Activated naive CD4-positive, alpha-beta T cell treated with anti-CD3 and anti-CD28 coated beads, Interleukin-2, amount 50 U/mL, for 24 hours (primary cell): ENCODE measurements at regions not wholly inside any gene's neighbourhood (a gene's known extent, or its start where the extent isn't known, plus 50 kb on each side); places are given as distances from the start of the nearest gene placed in this dataset.

ENCODE experiments used
- H3K27ac Mint-ChIP-seq: one replicate; pipeline ENCODE4 v1.8.0; 2021; ENCODE audit warnings: mild to moderate bottlenecking, mixed read lengths
- H3K27me3 Mint-ChIP-seq: one replicate; pipeline ENCODE4 v1.8.0; 2021; ENCODE audit warnings: mixed read lengths
- H3K36me3 Mint-ChIP-seq: one replicate; pipeline ENCODE4 v1.8.0; 2021; ENCODE audit warnings: mixed read lengths
- H3K4me1 Mint-ChIP-seq: one replicate; pipeline ENCODE4 v1.8.0; 2021; ENCODE audit warnings: mixed read lengths
- H3K4me3 Mint-ChIP-seq: one replicate; pipeline ENCODE4 v1.8.0; 2021; ENCODE audit warnings: mild to moderate bottlenecking, mixed read lengths
- H3K9me3 Mint-ChIP-seq: one replicate; pipeline ENCODE4 v1.8.0; 2021; ENCODE audit warnings: mixed read lengths

GRCh38 chr3:22907161-22907780 is 295.9 kb upstream of the UBE2E2 start:
- no peaks in the 10 kb centered on the region for H3K36me3 Mint-ChIP-seq
- H3K4me3 Mint-ChIP-seq, result no peak overlapping the region
- no peaks in the 10 kb centered on the region for H3K27me3 Mint-ChIP-seq
- no peaks in the 10 kb centered on the region for H3K4me1 Mint-ChIP-seq
- H3K9me3 Mint-ChIP-seq, result peaks cover 4% of the 10 kb centered on the region
- H3K27ac Mint-ChIP-seq, result no peak overlapping the region

- Mint-ChIP-seq H3K9me3 (peaks cover under 1% of the 10 kb centered on the region), H3K36me3 (no peaks in the 10 kb centered on the region)
Observed at GRCh38 chr3:22907796-22908195, 295.3 kb upstream of the UBE2E2 start.

DNA sequence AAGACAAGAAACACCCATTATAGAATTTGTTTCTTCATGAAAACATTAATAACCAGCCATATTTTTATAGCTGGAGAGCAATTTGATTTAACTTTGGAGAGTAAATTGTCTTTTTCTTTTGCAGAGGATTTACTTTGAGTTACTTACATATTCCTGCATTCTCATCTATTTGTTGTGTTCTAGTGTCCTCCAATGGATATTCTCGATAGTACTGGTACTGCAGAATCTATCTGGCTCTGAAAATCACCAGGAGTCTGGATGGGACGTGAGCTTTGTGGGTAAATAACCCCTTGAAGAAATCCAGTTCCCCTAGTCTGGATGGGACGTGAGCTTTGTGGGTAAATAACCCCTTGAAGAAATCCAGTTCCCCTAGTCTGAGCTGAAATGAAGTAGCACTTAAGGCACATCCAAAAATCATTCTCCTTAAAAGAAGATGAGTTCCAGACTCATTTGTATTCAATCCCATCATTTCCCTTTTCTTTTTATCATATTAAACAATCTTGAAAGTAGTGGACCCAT is 294.1 kb upstream of the UBE2E2 start:
- H3K27me3 Mint-ChIP-seq, result no peaks in the 10 kb centered on the region

More at GRCh38 chr3:22907796-22908195, 295.3 kb upstream of the UBE2E2 start:
- Mint-ChIP-seq H3K27ac (no peak overlapping the region), H3K4me1 (no peaks in the 10 kb centered on the region), H3K4me3 (no peak overlapping the region), H3K27me3 (no peaks in the 10 kb centered on the region)

GRCh38 chr3:22916933-22917332 is 286.2 kb upstream of the UBE2E2 start:
- no peaks in the 10 kb centered on the region for H3K9me3 Mint-ChIP-seq
- H3K27ac Mint-ChIP-seq, result no peak overlapping the region
- H3K36me3 Mint-ChIP-seq, result no peaks in the 10 kb centered on the region
- H3K4me1 Mint-ChIP-seq, result no peaks in the 10 kb centered on the region
- peaks cover 2% of the 10 kb centered on the region for H3K27me3 Mint-ChIP-seq
- no peak overlapping the region for H3K4me3 Mint-ChIP-seq

More for the DNA sequence above, 294.1 kb upstream of the UBE2E2 start:
- H3K9me3 Mint-ChIP-seq, result no peaks in the 10 kb centered on the region
- no peak overlapping the region for H3K27ac Mint-ChIP-seq
- no peaks in the 10 kb centered on the region for H3K4me1 Mint-ChIP-seq
- H3K4me3 Mint-ChIP-seq, result no peak overlapping the region
- H3K36me3 Mint-ChIP-seq, result no peaks in the 10 kb centered on the region

DNA sequence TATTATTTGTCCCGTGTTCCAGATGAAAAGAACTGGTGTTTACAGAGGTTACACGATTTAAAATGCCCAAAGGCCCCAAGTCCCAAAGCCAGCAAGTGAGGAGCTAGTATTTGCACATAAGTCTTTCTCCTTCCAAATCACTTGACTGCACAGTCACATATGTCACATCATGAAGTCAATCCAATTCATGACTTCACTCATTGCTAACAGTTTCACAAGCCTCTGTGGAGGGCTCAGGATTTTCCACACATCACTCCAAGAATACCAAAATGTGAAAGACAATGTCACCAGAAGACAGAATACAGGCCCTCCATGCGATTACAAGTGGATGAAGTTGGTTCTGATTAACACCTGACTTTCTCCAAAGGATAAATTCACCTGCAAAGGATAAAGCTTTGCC is 283.1 kb upstream of the UBE2E2 start:
- H3K9me3 Mint-ChIP-seq, result no peaks in the 10 kb centered on the region
- peaks cover 2% of the 10 kb centered on the region for H3K27me3 Mint-ChIP-seq
- no peaks in the 10 kb centered on the region for H3K36me3 Mint-ChIP-seq
- no peak overlapping the region for H3K4me3 Mint-ChIP-seq
- H3K4me1 Mint-ChIP-seq, result no peaks in the 10 kb centered on the region
- H3K27ac Mint-ChIP-seq, result no peak overlapping the region

GRCh38 chr3:22922317-22922716 is 280.8 kb upstream of the UBE2E2 start:
- no peak overlapping the region for H3K4me3 Mint-ChIP-seq
- H3K4me1 Mint-ChIP-seq, result no peaks in the 10 kb centered on the region
- no peaks in the 10 kb centered on the region for H3K36me3 Mint-ChIP-seq
- no peak overlapping the region for H3K27ac Mint-ChIP-seq
- no peaks in the 10 kb centered on the region for H3K9me3 Mint-ChIP-seq
- peaks cover 2% of the 10 kb centered on the region for H3K27me3 Mint-ChIP-seq

GRCh38 chr3:22923711-22924110 is 279.4 kb upstream of the UBE2E2 start:
- Mint-ChIP-seq H3K9me3 (no peaks in the 10 kb centered on the region), H3K4me1 (no peaks in the 10 kb centered on the region), H3K27me3 (no peaks in the 10 kb centered on the region), H3K36me3 (no peaks in the 10 kb centered on the region), H3K27ac (no peak overlapping the region), H3K4me3 (no peak overlapping the region)

- Mint-ChIP-seq H3K27ac (no peak overlapping the region), H3K4me1 (no peaks in the 10 kb centered on the region), H3K27me3 (no peaks in the 10 kb centered on the region), H3K4me3 (no peak overlapping the region), H3K9me3 (no peaks in the 10 kb centered on the region), H3K36me3 (no peaks in the 10 kb centered on the region)
Observed at GRCh38 chr3:22928216-22929110, 274.7 kb upstream of the UBE2E2 start.

GRCh38 chr3:22933051-22933840 is 269.9 kb upstream of the UBE2E2 start:
- peaks cover 2% of the 10 kb centered on the region for H3K27me3 Mint-ChIP-seq
- no peak overlapping the region for H3K27ac Mint-ChIP-seq
- no peaks in the 10 kb centered on the region for H3K36me3 Mint-ChIP-seq
- H3K9me3 Mint-ChIP-seq, result no peaks in the 10 kb centered on the region
- no peak overlapping the region for H3K4me3 Mint-ChIP-seq
- H3K4me1 Mint-ChIP-seq, result no peaks in the 10 kb centered on the region

DNA sequence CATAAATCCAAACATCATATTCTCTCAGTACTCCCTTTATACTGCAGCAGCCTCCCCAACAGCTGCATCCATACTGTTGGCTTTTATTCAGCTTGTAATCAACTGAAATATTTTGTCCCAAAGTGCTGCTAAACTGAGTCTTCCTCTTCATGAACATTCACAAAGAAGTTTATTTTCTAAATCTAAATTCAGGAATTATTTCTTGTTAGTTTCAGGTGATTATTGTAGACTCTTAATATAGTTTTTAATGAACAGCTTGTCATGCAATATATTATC is 269.3 kb upstream of the UBE2E2 start:
- Mint-ChIP-seq H3K36me3 (no peaks in the 10 kb centered on the region), H3K27ac (no peak overlapping the region), H3K4me1 (no peaks in the 10 kb centered on the region), H3K9me3 (no peaks in the 10 kb centered on the region), H3K27me3 (peaks cover 2% of the 10 kb centered on the region), H3K4me3 (no peak overlapping the region)

DNA sequence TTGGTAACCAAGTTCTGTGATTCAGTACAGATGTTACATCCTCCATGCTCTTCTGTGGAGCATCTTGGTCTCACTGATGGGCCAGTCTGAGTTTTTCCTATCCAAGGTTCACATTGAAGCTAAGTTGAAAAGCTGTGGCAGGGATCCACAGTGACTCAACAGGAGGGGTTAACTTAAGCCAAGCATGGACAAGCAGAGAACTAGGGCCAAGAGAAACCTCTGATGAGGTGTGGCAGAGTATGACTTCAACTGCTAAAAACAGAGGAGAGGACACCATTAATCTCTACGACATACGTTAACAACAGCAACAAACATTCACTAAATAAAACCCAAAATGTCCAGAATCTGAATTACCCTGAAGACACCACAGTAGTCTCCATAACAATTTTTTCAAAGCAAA is 268.1 kb upstream of the UBE2E2 start:
- H3K27me3 Mint-ChIP-seq, result peaks cover 2% of the 10 kb centered on the region
- H3K27ac Mint-ChIP-seq, result no peak overlapping the region
- no peaks in the 10 kb centered on the region for H3K4me1 Mint-ChIP-seq
- no peaks in the 10 kb centered on the region for H3K36me3 Mint-ChIP-seq
- no peaks in the 10 kb centered on the region for H3K9me3 Mint-ChIP-seq
- H3K4me3 Mint-ChIP-seq, result no peak overlapping the region

DNA sequence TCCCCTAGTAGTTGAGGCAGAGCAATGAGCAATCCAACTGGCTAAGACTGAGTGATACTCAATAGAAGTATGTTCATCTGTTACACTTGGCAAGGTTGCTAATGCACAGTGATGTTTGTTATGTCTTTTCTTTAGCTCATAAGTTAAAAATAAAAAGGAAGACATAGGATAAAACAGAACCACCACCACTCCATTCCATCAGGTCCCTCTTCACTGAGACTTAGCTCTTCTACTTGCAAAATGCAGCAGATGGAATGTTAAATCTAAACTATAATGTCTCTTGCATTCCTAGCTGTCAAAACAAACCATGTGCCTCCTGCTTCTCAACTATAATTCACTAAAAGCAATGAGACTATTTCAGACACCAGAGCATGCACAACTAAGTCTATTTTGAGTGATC is 265.6 kb upstream of the UBE2E2 start:
- H3K27ac Mint-ChIP-seq, result no peak overlapping the region
- H3K27me3 Mint-ChIP-seq, result peaks cover 2% of the 10 kb centered on the region
- H3K9me3 Mint-ChIP-seq, result no peaks in the 10 kb centered on the region
- no peaks in the 10 kb centered on the region for H3K4me1 Mint-ChIP-seq
- no peak overlapping the region for H3K4me3 Mint-ChIP-seq
- H3K36me3 Mint-ChIP-seq, result no peaks in the 10 kb centered on the region

DNA sequence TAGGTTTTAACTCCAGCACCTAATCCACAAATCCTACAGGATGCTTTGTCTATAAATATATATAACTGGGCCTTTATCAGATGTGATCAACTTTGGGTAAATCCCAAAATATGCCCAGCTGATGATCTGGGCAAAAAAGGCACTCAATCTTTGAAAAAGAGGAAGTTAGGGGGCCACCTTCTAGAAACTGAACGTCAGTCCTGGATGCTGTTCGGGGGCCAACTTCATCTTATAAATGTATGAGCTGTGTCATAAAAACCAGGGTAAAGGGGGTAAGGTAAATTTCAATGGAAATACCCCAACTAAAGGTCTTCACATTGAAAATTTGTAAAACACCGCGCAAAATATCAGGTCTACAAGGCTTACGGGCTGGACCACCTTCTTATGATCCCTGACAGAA is 264.4 kb upstream of the UBE2E2 start:
- H3K4me3 Mint-ChIP-seq, result no peak overlapping the region

DNA sequence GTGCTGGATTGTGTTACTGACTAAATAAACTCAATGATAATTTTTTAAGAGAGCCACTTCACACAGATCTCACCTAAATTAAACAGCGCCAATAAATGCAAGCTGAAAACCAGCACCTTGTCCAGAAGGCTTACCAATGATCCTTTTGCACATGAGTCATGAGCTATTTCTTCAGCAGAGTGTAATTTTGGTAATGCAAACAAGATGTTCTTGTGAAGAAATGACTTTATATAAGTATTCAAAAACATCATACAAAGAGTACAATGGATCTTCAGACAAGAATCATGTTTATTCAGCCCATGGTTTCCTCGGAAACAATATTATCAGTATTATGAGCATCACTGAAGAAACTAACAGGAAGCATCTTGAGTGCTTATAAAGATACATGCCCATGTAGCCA is 263.8 kb upstream of the UBE2E2 start:
- Mint-ChIP-seq H3K27me3 (peaks cover 2% of the 10 kb centered on the region), H3K4me1 (no peaks in the 10 kb centered on the region), H3K9me3 (no peaks in the 10 kb centered on the region), H3K36me3 (no peaks in the 10 kb centered on the region), H3K27ac (no peak overlapping the region), H3K4me3 (no peak overlapping the region)

More for the DNA sequence above, 264.4 kb upstream of the UBE2E2 start:
- H3K4me1 Mint-ChIP-seq, result no peaks in the 10 kb centered on the region
- no peaks in the 10 kb centered on the region for H3K36me3 Mint-ChIP-seq
- no peaks in the 10 kb centered on the region for H3K9me3 Mint-ChIP-seq
- peaks cover 2% of the 10 kb centered on the region for H3K27me3 Mint-ChIP-seq
- H3K27ac Mint-ChIP-seq, result no peak overlapping the region

DNA sequence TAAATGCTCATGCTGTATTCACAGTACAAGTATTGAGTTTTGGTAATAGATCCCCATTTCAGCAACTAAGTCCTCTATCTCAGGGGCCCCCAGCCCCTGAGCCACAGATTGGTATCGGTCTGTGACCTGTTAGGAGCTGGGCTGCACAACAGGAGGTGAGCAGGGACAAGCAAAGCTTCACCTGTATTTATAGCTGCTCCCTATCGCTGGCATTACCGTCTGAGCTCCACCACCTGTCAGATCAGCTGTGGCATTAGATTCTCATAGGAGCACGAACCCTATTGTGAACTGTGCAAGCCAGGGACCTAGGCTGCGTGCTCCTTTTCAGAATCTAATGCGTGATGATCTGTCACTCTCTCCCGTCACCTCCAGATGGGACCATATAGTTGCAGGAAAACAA is 262.8 kb upstream of the UBE2E2 start:
- Mint-ChIP-seq H3K27me3 (peaks cover 2% of the 10 kb centered on the region), H3K36me3 (no peaks in the 10 kb centered on the region), H3K27ac (no peak overlapping the region), H3K4me3 (no peak overlapping the region), H3K4me1 (no peaks in the 10 kb centered on the region), H3K9me3 (no peaks in the 10 kb centered on the region)

DNA sequence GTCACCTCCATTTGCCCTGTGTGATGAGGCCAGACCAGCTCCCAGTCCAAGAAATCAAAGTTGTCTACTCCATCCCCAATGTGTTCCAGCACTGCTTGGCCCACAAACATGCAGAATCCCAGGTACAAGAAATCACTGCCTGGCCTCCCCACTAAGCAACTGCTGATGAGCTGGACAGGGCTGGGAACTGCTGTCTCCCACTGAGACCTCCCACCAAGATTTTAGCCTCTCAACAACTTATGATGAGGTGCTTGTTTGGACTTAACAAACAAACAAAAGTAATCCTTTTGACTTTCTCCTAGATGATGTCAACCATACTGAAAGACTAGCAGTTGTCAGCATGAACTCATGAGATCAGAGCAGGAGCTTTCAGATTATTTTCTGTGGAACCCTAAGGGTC is 260.1 kb upstream of the UBE2E2 start:
- Mint-ChIP-seq H3K4me3 (no peak overlapping the region), H3K9me3 (no peaks in the 10 kb centered on the region), H3K4me1 (no peaks in the 10 kb centered on the region), H3K36me3 (no peaks in the 10 kb centered on the region), H3K27me3 (no peaks in the 10 kb centered on the region), H3K27ac (no peak overlapping the region)
